Lower lobe of right lung (tissue), 2 donors: ENCODE measurements at regions not wholly inside any gene's neighbourhood (a gene's known extent, or its start where the extent isn't known, plus 50 kb on each side); places are given as distances from the start of the nearest gene placed in this dataset.

Source experiments
- ATAC-seq, 2 donors: fragments of 200-7000 bp; cut with Tn5 transposase; one replicate each; pipeline ENCODE4 v1.9.1; 2020 to 2022; ENCODE audit warnings: mild to moderate bottlenecking in 2 of 2, moderate library complexity in 2 of 2
- DNase-seq: peaks from one replicate; pipeline ENCODE4 v3.0.0-alpha.2; 2020
- H3K27ac ChIP-seq: fragments of 200-600 bp; one replicate; pipeline ENCODE4 v1.8.0; 2022
- H3K27me3 ChIP-seq: fragments of 200-600 bp; one replicate; pipeline ENCODE4 v1.8.0; 2022; ENCODE audit warnings: low read depth
- H3K36me3 ChIP-seq: fragments of 200-600 bp; one replicate; pipeline ENCODE4 v1.8.0; 2022; ENCODE audit warnings: mild to moderate bottlenecking
- H3K4me1 ChIP-seq: fragments of 200-600 bp; one replicate; pipeline ENCODE4 v1.8.0; 2022
- H3K4me3 ChIP-seq: fragments of 200-600 bp; one replicate; pipeline ENCODE4 v1.8.0; 2022; ENCODE audit warnings: mild to moderate bottlenecking
- H3K9me3 ChIP-seq: fragments of 200-600 bp; one replicate; pipeline ENCODE4 v1.8.0; 2022
- CTCF ChIP-seq: fragments of 200-600 bp; IDR thresholded peaks from one replicate; pipeline ENCODE4 v1.8.0; 2022; ENCODE audit warnings: antibody characterized with exemption, mild to moderate bottlenecking
- intact Hi-C: fragments of 100-400 bp; cut with DNase I; formaldehyde crosslinking; loops from one replicate; pipeline ENCODE4 v1.11.0; 2022
- donor health status: DM: no; HTN: yes; CAD: no; lungs with severe emphysema.

GRCh38 chr22:47634347-47634746, 871.9 kb downstream of the TBC1D22A start:
- intact Hi-C loops, result no loop called here
- Histone ChIP-seq H3K27ac (no peak overlapping the region), H3K4me3 (no peak overlapping the region), H3K4me1 (no peaks in the 10 kb centered on the region), H3K36me3 (no peaks in the 10 kb centered on the region), H3K27me3 (peaks cover 24% of the 10 kb centered on the region), H3K9me3 (peaks cover 13% of the 10 kb centered on the region)
- no peak for TF ChIP-seq CTCF
- DNase-seq (no peak), ATAC-seq (no peak)

DNA sequence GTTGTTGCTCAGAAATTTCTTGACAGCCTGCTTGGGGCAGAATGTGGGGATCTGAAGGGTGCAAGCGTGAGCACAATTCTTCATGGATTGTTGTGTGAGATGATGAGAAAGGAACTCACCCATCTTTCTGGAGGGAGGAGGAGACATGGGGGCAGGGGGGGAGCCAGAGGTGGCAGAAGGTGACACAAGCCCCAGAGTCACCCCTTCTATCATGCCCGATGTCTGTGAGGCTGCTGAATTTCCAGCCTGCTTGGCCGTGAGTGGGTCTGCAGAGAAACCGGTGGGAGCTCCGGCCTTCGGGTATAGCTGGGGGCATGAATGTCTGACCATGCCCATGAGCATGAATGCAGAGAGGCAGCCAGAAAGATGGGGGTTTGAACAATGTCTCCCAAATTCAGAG, 870.7 kb downstream of the TBC1D22A start:
- Histone ChIP-seq H3K27ac (no peak overlapping the region), H3K4me3 (no peak overlapping the region), H3K9me3 (peaks cover 8% of the 10 kb centered on the region), H3K27me3 (peaks cover 30% of the 10 kb centered on the region), H3K36me3 (no peaks in the 10 kb centered on the region), H3K4me1 (no peaks in the 10 kb centered on the region)
- no peak for DNase-seq
- intact Hi-C loops, result no loop called here
- no peak for TF ChIP-seq CTCF
- no peak for ATAC-seq

DNA sequence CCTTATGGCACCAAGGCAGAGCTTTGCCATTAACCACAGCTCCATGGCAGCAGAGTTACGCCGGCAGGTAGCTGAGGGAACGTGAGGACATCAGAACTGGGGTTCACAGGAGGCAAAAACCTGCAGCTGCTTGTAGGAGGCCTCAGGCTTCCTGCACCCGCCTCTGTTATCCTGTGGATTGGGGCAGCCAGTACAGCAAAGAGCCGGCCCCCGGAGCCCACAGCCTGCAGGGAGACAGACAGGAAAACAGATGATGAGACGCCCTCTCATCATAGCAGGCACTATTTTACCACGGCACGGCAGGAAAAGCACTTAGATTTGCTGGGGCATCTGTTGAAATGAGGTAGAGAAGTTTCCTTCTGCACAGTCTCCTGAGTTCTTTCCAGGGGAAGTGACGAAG, 870.3 kb downstream of the TBC1D22A start:
- Histone ChIP-seq H3K4me3 (no peak overlapping the region), H3K36me3 (no peaks in the 10 kb centered on the region), H3K4me1 (no peaks in the 10 kb centered on the region), H3K27me3 (peaks cover 30% of the 10 kb centered on the region), H3K9me3 (peaks cover 4% of the 10 kb centered on the region), H3K27ac (no peak overlapping the region)
- ATAC-seq (no peak), DNase-seq (no peak)
- intact Hi-C loops, result no loop called here
- no peak for TF ChIP-seq CTCF

DNA sequence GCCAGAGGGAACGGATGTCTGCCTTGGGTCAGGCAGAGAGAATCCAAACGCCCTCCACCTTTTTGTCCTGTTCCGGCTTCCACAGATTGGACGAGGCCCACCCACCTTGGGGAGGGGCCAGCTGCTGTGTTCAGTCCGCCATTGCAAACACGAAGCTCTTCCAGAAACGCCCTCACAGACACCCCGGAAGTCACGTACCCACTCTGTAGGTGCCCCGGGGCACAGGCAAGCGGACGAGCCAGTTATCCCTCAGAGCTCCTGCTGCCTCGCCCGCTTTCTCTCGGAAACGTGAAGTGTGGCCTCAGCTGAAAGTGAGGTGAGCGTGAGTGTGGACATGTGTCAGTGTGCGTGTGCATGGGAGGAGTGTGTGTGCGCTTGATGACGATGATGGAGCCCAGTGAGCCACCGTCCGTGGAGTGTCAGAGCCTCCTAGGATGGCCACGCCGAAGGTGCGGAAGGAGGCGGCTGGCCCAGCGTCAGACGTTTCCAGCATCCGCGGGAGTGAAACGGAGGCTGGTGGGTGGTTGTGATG, 869.2 kb downstream of the TBC1D22A start:
- DNase-seq (no peak), ATAC-seq (no peak)
- TF ChIP-seq CTCF, result no peak
- H3K4me3 ChIP-seq, result no peak overlapping the region
- H3K27ac ChIP-seq, result no peak overlapping the region
- H3K4me1 ChIP-seq, result no peaks in the 10 kb centered on the region
- no peaks in the 10 kb centered on the region for H3K9me3 ChIP-seq
- H3K27me3 ChIP-seq, result peaks cover 31% of the 10 kb centered on the region
- intact Hi-C loops, result no loop called here
- H3K36me3 ChIP-seq, result no peaks in the 10 kb centered on the region

DNA sequence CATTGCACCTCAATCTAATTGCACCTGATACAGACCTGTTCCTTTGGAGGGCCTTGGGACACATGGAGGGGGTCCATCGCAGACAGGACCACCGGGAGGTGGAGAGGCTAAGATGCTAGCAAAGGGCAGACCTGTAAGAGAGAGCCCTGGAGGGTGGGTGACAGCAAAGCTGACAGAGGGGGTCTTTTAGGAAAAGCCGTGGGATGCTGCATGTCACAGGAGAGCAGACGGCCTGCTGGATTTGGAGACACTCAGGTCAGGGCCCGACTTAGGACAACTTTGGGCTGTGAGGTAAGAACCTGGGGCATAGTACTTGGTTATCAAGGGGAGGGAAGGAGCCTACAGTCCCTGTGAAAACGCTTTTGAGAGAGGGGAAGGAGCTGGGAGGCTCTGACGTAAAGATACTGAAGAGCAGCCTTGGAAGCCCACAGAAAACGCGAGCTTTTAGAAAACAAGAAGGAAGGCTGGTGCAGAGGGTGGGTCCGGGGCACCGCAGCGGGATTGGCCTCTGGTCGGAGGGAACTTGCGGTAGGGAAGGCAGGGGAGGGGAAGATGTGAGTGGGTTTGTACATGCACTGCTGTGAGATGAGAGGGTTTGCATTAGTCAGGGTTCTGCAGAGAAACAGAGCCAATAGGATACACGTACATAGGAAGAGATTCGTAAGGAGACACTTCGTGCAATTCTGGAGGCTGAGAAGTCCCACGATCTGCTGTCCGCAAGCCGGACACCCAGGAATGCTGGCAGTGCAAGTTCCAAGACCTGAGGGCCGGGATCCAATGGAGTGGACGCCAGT, 868.5 kb downstream of the TBC1D22A start:
- ATAC-seq, result no peak
- Histone ChIP-seq H3K27ac (no peak overlapping the region), H3K4me1 (no peaks in the 10 kb centered on the region), H3K36me3 (no peaks in the 10 kb centered on the region), H3K4me3 (no peak overlapping the region), H3K9me3 (no peaks in the 10 kb centered on the region), H3K27me3 (peaks cover 28% of the 10 kb centered on the region)
- intact Hi-C loops, result no loop called here
- no peak for DNase-seq
- no peak for TF ChIP-seq CTCF
